ENCODE measurements at regions not wholly inside any gene's neighbourhood (a gene's known extent, or its start where the extent isn't known, plus 50 kb on each side); places are given as distances from the start of the nearest gene placed in this dataset.

- TF ChIP-seq CTCF (IDR thresholded peaks at IDR 0.05): no peak
- TF ChIP-seq POLR2A (IDR thresholded peaks at IDR 0.05): no peak
Observed at GRCh38 chr6:132142308-132142707, 191.1 kb upstream of the CCN2 start.
